HEK293 (cell line): ENCODE measurements at regions not wholly inside any gene's neighbourhood (a gene's known extent, or its start where the extent isn't known, plus 50 kb on each side); places are given as distances from the start of the nearest gene placed in this dataset.

Source experiments
- ATF2 ChIP-seq: fragments of 450-650 bp; formaldehyde crosslinking; IDR thresholded peaks from 2 replicates; pipeline ENCODE4 v1.5.1; 2016; ENCODE audit warnings: missing biosample characterization, missing genetic modification characterization, low read depth
- BCL11A ChIP-seq: fragments of 450-650 bp; formaldehyde crosslinking; IDR thresholded peaks from 2 replicates; pipeline ENCODE4 v1.5.1; 2016; ENCODE audit warnings: low read depth, missing biosample characterization, missing genetic modification characterization
- CTCF ChIP-seq: fragments of 450-650 bp; formaldehyde crosslinking; IDR thresholded peaks from 2 replicates; pipeline ENCODE4 v1.5.1; 2016; ENCODE audit warnings: missing biosample characterization, missing genetic modification characterization
- GFI1B ChIP-seq: fragments of 450-650 bp; formaldehyde crosslinking; IDR thresholded peaks from 2 replicates; pipeline ENCODE4 v1.5.1; 2016; ENCODE audit warnings: missing biosample characterization, missing genetic modification characterization
- SCRT2 ChIP-seq: fragments of 450-650 bp; formaldehyde crosslinking; IDR thresholded peaks from 2 replicates; pipeline ENCODE4 v1.5.1; 2016; ENCODE audit warnings: missing biosample characterization, missing genetic modification characterization
- SP2 ChIP-seq: fragments of 450-650 bp; formaldehyde crosslinking; IDR thresholded peaks from 2 replicates; pipeline ENCODE4 v1.5.1; 2016; ENCODE audit warnings: missing biosample characterization, missing genetic modification characterization
- SP7 ChIP-seq: fragments of 450-650 bp; formaldehyde crosslinking; IDR thresholded peaks from 2 replicates; pipeline ENCODE4 v1.5.1; 2016; ENCODE audit warnings: missing biosample characterization, missing genetic modification characterization
- ZBTB49 ChIP-seq: fragments of 450-650 bp; formaldehyde crosslinking; IDR thresholded peaks from 2 replicates; pipeline ENCODE4 v1.5.1; 2016; ENCODE audit warnings: missing biosample characterization, missing genetic modification characterization, low read depth
- ZNF362 ChIP-seq: fragments of 450-650 bp; formaldehyde crosslinking; IDR thresholded peaks from 2 replicates; pipeline ENCODE4 v1.5.1; 2016; ENCODE audit warnings: missing biosample characterization, missing genetic modification characterization
- ZNF707 ChIP-seq: fragments of 450-650 bp; formaldehyde crosslinking; IDR thresholded peaks from 2 replicates; pipeline ENCODE4 v1.5.1; 2016; ENCODE audit warnings: missing biosample characterization, missing genetic modification characterization
- ZXDB ChIP-seq: fragments of 450-650 bp; formaldehyde crosslinking; IDR thresholded peaks from 2 replicates; pipeline ENCODE4 v1.5.1; 2016; ENCODE audit warnings: missing biosample characterization, missing genetic modification characterization

GRCh38 chr17:14784997-14785696 is 480.0 kb downstream of the PMP22 start:
- no peak for TF ChIP-seq CTCF (tag by site-specific recombination)
- TF ChIP-seq SCRT2 (tag by site-specific recombination): no peak
- TF ChIP-seq ATF2: no peak
- no peak for TF ChIP-seq SP2 (tag by site-specific recombination)
- no peak for TF ChIP-seq ZBTB49
- TF ChIP-seq ZXDB (tag by site-specific recombination): no peak
- no peak for TF ChIP-seq ZNF707
- no peak for TF ChIP-seq ZNF362 (tag by site-specific recombination)
- TF ChIP-seq BCL11A: no peak
- TF ChIP-seq SP7 (tag by site-specific recombination): no peak
- no peak for TF ChIP-seq GFI1B (tag by site-specific recombination)
